NCI-H1092 (cell line): ENCODE measurements at regions not wholly inside any gene's neighbourhood (a gene's known extent, or its start where the extent isn't known, plus 50 kb on each side); places are given as distances from the start of the nearest gene placed in this dataset.

ENCODE experiments used
- DNase-seq: peaks from one replicate; lab custom pipeline; 2025; lab: John Stamatoyannopoulos, UW

DNA sequence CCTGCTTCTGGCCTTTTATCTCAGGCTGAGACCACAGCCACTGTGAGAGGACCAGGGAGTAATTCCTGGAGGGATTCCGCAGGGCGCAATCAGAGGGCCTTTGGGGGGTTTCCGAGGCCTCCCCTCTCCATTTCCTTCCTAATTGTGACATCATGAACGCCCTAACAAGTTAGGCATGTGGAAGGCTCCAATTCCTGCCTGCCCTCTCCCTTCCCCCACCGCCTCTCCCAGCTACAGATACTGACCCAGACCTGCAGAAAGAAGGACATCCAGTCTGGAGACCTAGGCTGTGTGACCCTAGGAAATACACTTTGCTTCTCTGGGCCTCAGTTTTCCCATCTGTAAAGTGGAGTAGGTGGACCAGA is 637.9 kb downstream of the MED13L start:
- no peak for DNase-seq

DNA sequence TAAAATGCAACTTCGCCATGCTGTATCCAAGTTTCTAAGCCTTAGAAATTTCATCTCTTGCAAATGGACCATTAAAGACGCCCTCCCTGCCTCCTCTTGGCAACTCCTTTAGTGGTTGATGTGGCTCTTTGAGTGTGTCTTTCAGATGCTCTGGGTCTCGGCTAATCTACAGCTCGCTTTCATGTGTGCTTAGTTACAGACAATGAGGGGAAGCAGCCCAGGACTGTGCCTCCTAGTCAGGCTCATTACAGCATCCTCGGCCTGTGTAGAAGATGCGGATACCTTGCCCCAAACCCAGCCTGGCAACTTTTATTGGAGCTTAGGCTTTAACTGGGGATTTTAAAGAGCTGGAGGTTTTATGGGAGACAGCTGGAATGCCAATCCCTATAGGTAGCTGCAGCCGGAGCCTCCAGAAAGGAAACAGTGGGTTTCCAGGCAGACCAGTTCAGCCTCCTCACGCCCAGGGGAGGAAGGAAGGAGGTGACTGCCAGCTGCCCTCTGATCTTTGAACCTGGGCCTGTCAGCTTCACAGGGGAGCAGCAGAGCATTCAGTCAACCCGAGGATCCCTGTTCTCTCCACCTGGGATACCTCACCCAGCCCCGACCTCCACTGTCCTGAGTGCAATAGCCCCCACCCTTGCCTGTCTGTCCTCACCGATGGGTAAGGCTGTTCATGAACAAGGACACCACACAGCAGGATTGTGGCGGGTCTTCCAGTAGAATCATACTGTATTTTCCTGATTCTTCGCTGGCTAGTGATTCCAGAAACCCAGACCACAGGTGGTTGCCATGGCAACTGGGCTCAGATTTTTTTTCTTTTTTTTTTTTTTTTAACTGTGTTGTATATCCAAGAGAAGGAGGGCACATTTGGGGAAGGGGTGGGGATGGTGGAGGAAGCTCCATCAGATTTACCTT is 638.5 kb downstream of the MED13L start:
- DNase-seq = no peak

DNA sequence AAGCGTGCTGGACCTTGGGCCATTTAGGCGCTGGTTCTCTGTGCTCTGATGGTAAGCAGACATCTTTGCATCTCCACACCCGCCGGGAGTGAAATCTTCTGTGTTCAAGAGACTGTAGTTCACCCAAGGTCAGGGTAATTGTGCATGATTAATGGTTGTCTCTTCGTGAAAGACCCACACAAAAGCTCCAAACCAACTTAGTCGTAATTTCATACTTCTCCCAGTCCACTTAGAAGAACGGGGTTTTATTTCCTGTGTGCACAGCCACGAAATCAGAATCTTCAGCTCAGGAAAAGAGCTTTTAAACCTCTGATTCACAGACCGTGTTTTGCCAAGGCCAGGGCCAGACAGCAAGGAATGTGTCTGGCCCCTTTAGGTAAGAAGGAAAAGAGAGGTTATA is 640.9 kb downstream of the MED13L start:
- no peak for DNase-seq

DNA sequence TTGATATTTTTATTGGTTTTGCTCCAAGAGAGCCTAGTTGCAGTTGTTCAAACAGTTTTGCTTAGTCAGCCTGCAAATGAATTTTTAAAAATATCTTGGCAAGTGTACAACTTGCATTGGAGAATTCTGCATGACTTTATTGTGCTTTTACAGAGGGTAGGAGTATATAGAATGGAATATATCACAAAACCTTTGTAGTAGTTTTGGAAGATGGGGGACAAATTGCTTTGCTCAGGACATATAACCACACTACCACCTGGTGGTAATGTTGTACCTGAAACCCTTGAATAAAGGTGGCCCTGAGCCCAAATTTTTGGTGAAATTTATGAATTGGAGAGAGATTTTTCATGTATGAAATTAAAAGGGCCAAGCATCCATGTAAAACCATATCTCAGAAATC is 645.2 kb downstream of the MED13L start:
- DNase-seq = no peak

DNA sequence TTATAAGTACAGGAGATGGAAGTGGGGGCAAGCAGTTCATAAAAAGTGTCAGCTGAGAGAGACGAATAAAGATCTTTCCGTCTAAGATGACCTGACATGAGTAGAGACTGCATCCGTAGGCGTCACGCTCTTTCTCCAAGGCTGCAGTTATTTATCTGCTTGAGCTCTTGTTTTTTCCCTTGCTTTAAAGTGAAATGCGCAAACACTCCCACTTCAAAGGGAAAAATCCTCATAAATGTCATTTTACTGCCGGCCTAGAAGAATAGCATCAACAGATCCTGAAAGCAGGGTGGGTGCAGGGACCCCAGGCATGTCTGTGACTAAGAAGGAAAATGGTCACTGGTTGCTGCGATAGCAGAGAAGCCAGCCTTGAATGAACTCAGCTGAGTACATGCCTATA is 647.4 kb downstream of the MED13L start:
- DNase-seq = no peak

DNA sequence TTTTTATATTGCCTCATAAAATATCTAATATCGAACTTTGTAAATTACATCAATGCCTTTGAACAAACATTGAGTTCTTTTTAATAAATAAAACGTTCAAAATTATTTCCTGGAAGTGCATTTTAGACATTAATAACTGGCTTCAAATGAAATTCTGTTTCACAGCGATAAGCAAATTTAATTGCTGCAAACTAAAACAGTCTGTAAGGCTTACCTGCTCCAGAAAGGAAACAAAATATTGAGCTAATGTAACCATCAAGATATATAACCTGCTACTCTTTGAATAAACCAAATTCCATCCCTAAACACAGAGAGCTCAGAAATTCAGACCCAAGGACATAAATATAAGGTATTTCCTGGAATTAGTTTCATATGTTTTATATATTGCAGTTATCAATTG is 651.3 kb downstream of the MED13L start:
- no peak for DNase-seq

DNA sequence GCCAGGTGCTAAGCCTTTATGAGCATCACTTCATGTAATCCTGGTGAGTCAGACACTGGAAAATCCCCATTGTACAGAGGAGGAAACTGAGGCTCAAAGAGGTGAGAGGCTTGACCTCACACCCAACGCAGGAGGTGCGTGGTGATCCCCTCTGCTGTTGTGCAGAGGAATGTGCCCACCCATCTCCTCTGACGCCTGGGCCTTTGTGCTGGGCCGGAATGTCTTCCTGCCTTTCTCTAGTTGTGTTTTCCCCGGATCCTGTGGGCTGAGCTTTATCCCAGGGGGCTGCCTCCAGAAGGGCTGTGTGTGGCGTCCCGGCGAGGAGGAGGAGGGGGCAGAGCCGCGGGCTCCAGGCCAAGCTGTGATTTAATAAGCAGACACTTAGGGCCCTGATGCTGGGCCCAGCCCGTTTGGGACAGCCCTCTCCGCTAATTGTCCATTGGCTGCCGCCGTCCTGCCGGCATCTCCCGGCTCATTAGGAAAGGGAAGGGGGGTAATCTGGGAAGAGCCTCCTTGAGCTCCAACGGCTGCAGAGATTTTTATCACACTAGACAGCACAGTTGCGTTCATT is 653.6 kb downstream of the MED13L start:
- no peak for DNase-seq

DNA sequence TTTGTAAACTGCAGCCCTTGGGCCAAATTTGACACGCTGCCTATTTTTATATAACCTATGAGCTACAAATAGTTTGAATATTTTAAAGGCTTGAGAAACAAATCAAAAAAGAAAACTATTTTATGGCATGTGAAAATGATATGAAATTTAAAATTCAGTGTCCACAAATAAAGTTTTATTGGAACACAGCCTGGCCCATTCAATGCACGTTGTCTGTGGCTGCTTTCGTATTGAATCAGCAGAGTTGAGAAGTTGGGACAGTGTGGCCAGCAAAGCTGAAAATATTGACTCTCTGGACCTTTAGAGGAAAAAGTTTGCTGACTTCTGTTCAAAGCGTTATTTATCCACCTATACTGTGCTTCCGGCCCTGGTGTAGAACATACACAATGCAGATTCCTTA is 654.2 kb downstream of the MED13L start:
- no peak for DNase-seq

DNA sequence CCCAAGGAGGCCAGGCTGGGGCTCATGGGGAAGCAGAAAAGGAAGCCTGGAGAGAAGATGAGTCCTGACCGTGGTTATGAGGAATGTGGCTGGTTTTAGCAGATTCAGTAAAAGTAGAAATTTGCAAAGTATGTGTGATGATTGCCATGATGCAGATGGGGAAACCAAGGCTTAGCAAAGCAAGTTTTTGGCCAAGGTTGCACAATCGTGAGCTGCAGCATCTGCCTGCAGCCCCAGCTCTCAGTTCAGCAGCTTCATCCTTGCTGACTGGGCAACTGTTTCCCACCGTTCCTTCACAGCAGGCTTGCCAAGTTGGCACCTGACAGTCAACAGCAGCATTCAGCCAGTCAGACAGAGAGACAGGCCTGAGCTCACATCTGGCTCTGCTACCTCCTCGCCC is 656.7 kb downstream of the MED13L start:
- DNase-seq = no peak

DNA sequence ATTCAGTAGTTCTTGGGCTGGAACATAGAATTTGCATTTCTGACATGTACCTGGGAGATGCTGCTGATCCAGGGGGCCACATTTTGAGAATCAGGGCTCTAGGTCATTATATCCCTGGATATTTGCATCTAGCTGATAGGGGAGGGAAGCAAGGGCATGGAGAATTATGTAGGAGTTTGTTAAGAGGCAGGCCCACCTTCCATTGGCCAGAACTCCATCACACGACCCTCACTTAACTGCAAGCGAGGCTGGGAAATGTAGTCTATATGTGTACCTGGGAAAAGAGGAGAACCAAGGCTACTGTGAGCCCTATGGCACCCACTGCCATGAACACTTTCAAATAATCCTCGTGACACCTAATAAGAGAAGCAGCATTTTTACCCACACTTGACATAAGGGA is 657.6 kb downstream of the MED13L start:
- DNase-seq = no peak

DNA sequence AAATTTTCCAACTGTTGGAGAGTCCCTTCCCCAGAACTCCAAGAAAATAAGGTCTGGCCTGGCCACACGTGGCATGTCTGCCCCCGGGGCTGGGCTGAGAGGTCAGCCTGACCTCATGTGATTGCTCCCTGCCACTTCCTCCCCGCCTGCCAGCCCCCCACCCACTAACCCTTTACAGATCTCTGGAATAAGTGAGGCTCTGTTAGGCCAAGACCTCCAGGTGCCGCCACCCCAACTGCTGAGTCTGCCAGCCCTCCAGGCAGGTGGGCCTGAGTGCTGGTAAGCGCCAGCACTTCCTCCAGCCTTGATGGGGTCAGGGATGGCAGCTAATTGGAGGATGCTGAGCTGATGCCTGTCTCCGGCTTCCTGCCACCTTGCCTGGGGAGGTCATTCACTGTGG is 658.4 kb downstream of the MED13L start:
- no peak for DNase-seq

DNA sequence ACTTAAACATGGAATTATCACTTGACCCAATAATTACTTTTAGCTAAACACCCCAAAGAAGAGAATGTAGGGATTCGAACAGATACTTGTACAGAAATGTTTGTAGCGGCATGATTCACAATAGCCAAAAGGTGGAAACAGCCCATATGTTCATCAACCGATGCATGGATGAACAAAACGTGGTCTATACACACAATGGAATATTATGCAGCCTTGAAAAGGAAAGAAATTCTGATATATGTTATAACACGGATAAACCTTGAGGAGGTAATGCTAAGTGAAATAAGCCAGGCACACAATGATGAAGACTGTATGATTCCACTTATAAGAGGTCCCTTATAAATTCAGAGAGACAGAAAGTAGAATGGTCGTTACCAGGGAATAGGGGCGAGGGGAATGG is 659.4 kb downstream of the MED13L start:
- DNase-seq = no peak

DNA sequence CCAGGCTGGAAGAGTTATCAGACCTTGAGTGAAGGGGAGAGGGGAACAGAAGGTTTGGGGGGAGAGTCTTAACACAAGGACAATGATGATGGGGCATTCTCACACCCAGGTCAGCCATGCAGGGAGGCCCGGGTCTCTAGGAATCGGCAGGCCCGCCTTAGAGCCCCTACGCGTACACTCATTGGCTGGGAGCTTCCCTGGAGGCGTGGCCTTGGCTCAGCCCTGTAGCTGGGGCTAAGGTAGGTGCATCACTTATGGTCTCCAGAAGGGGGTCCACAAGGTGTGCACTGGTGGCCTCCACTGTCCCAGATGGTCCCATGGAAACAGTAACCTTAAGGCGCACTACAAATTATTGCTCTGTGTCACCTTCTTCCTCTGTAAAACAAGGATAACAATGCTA is 660.1 kb downstream of the MED13L start:
- DNase-seq = no peak

DNA sequence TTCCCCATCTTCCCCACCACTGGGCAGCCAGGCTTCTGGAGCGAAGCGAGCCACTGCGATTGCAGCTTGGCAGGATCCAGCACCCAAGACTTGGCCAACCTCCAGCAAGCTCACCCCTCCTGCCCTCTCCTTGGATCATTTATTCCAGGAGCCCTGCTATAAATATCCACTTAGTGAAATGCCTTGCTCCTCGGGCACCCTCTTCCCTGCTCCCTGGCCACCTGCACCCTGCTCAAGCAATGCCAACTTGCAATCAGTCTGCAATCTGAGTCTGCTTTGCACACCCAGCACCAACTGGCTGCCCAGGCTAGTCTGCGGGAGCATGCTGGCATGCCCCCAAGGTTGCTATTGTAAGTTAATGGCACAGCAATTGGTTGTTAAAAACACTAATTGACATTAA is 666.0 kb downstream of the MED13L start:
- DNase-seq = peak; percentile 45

DNA sequence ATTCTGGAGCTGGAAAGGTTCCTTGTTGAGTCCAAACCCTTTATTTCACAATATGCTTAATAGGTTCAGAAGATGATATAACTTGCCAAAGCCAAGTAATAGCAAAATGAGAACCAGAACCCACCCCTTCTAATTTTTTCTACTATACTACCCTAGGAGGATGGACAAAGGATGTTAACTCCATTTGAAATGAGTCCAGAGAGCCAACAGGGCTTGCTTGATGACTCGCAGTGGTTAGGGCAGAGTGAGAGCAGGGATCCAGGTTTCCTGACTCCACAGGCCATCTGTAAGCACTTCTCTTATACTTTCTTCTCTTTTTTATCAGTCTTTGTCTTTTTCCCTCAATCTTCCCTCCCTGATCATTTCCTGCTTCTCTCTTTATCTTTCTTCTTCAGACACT is 668.1 kb downstream of the MED13L start:
- DNase-seq = no peak

DNA sequence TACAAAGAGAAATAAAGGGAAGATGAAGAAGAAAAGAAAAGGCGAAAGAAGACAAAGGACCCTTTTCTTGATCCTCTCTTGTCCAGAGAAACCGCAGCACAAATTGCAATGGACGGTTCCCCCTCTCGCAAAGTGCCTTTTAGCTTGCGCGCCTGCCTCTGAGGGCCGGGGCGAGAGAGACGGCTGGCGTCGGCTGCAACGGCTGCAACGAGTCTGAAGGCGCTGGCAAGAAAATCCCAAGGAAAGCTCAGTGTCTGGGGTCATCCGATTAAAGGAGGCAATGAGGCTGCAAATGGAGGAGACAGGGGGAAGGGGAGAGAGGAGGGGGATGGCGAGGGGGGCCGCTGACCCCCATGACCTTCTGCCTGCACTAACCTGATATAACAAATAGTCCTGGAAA is 671.5 kb downstream of the MED13L start:
- no peak for DNase-seq

DNA sequence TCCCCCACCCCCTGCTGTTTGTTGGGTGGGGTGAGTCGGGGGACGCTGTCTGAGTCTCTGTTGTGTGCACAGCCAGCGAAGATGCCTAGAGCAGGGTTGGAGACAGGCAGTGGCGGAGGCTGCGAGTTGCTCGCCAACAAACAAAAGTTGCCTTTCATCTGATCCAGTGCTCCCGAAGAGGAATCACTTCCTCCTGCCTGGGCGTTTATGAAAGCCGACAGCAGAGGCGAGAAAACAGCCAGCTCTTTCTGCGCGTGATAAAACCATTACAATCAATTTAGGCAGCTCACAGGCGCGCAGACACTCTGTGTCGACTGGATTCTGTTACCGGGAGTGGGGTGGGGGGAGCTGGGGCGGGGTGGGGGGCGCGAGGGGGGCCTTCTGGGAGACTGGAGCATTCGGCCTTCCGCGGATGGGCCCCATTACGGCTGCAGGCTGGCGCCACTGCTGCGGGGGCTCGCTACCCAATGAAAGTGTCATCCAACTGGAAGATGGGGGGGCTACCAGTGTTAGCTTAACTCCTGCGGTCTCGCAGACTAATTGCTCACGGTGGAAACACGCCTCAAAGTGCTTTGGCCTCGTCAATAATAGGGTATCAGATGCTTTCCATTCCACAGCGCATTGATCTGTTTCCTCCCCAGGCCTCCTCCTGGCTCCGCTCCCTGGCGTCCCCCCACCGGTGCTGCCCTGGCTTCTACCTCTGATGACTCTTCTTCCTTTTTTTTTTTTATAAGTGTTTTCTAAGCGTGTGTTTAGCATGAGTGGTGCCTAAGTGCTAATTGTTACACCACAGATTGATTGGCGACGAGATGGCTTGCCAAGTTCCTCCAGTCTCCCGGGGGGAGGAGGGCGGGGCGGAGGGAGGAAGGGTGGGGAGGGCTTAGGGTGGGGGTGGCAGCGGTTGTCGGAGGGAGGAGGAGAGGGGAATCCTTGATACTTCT is 678.4 kb downstream of the MED13L start:
- peak; percentile 43 for DNase-seq

DNA sequence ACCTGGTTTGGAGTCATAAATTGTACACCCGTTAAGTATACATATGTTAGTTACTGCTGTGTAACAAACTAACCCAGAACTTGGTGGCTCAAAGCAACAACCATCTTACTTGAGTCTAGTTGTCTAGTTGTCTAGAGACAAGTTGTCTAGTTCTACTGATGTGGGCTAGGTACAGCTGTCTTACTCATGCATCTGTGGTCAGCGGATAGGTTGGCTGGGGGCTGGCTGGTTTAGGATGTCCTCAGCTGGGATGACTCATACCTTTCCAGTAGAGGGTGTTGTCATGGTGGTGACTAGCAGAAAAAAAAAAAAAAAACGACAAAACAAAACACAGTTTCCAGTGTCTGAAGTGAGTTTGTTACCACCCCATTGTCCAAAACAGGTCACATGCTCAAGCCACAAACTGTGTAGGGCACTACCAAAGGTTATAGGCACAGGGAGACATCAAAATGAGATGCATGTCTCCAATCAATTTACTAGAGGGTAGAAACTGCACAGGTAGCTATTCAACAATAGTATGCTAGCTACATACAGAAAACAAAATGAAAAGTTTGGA is 680.3 kb downstream of the MED13L start:
- DNase-seq = no peak

DNA sequence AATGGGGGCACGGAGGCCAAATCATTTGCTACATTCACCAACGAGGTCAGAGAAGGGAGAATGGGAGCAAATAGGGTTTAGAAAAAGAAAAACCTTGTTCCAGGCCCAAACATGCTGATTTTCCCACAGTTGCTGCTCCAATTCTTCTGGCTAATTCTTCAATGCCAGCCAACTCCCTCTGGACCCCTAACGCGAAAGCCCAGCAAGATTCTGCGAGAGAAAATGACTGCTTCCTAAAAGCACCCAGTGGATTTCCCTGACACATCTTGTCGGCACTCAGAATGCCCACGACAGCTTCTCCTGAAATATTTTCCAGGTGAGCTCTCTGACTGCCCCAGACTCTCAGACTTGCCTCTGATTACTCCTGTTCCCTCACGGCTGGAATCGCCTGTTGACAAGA is 689.4 kb downstream of the MED13L start:
- DNase-seq = no peak

DNA sequence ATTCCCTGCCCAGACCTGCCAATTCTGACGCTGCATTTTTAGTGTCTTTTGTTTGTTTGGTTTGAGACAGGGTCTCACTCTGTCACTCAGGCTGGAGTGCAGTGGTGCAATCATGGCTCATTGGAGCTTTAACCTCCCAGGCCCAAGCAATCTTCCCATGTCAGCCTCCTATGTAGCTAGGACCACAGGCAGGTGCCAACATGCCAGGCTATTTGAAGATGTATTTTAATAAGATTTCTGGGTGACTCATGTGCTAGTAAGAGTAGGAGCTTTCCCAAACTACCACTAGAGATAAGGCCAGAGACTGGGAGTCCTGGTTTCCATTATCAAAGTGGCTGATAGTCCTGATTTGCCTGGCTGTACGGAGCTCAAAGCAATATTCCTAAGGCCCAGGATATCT is 693.3 kb downstream of the MED13L start:
- DNase-seq = no peak

DNA sequence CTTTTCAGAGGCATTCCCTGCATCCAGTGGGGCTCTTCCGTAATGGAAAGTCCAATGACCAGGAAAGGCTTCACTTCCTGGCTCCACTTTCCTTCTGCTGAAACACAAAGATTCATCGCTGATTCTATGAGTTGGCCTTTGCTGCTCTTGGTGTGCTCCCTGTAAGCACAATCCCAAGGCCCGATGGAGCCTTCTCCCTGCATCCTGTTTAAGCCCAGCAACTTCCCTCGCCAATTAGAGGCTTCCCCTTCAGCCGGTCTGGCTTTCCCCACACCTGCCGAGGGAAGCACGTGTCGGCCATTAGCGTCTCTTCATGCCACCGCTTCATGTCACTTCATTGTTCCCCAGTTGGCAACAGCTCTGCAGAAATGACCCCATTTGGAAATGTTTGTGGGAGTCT is 693.9 kb downstream of the MED13L start:
- DNase-seq = peak; percentile 17

DNA sequence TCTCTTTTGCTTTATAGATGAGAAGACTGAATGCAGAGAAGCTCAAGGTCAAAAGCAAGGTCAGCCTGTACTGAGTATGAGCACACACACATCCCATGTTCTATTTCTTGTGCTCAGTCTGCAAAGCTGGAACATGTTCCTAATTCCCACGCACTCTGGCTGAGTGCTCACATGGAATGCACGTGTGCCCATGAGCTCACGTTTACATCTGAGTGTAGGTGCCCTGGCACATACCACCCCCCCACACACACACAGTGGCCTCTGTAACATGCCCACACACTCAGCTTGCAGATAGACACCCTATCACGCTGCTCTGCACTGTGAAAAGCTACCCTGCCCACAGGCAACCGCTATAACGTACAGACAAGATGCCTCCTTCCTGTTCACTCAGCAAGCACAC is 700.1 kb downstream of the MED13L start:
- DNase-seq = no peak

DNA sequence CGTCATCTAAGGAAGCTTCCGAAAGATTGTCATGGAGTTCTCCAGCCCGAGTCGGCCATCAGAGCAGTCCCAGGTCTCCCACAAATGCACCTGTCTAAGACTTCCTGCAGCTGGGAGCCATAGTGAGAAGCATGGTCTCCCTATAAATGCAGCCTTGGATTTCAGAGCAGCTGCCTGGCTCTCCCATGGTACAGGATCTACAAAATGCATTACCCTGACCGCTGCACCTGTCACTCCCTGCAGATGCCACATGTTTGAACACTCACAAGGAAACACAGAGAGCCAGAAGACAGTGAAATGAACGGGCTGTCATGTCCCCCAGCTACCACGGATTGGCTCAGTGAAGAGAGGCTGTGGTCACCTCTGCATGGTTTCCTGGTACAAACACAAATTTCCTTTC is 702.7 kb downstream of the MED13L start:
- DNase-seq = peak; percentile 6
